PFSK-1 (cell line): ENCODE measurements at regions not wholly inside any gene's neighbourhood (a gene's known extent, or its start where the extent isn't known, plus 50 kb on each side); places are given as distances from the start of the nearest gene placed in this dataset.

ENCODE experiments used
- FOXP2 ChIP-seq: optimal IDR thresholded peaks from 2 replicates; pipeline ENCODE3; 2011; ENCODE audit warnings: borderline replicate concordance, control low read depth, inconsistent platforms; ENCODE audit not compliant: insufficient read depth; ENCODE audit errors: extremely low read length, extremely low read depth
- POLR2AphosphoS5 ChIP-seq: IDR thresholded peaks from 2 replicates; pipeline ENCODE4 v1.6.1; 2012; ENCODE audit warnings: low read depth, mild to moderate bottlenecking, control low read depth, low read length, moderate library complexity
- SIN3A ChIP-seq: IDR thresholded peaks from 2 replicates; pipeline ENCODE4 v1.6.1; 2012; ENCODE audit warnings: mild to moderate bottlenecking, low read length, moderate library complexity, borderline replicate concordance; ENCODE audit not compliant: insufficient read depth
- TAF1 ChIP-seq: IDR thresholded peaks from 2 replicates; pipeline ENCODE4 v1.6.1; 2012; ENCODE audit warnings: low read length, control low read depth, borderline replicate concordance; ENCODE audit not compliant: insufficient read depth
- TF ChIP-seq, protein P1 (sequence below), 2 experiments: IDR thresholded peaks; 2 replicates each; pipeline versions ENCODE4 v1.6.1 to v1.8.0; 2011 to 2012; ENCODE audit warnings: low read depth in 2 of 2, low read length in 2 of 2, control low read depth in 1 of 2, inconsistent platforms in 1 of 2, mild to moderate bottlenecking in 1 of 2, moderate library complexity in 1 of 2; ENCODE audit not compliant: insufficient read depth in 1 of 2

DNA sequence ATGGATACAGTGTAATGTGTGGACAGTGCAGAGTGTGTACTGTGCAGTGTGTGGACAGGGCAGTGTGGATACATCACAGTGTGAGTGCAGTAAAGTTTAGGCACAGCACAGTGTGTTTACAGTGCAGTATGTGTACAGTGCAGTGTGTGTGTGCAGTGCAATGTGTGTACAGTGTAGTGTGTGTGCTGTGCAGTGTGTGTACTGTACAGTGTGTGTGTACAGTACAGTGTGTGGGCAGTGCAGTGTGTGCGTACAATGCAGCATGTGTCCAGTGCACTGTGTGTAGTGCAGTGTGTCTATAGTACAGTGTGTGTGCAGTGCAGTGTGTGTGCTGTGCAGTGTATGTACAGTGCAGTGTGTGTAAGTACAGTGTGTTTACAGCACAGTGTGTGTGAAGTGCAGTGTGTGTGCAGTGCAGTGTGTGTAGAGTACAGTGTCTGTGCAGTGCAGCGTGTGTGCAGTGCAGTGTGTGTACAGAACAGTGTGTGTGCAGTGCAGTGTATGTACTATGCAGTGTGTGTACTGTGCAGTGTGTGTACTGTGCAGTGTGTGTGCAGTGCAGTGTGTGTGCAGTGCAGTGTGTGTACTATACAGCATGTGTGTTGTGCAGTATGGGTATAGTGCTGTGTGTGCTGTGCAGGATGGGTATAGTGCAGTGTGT lies 385.2 kb downstream of the KIF16B start:
- TF ChIP-seq POLR2AphosphoS5 (no peak), SIN3A (no peak), TAF1 (no peak), FOXP2 (no peak)
- TF ChIP-seq, protein P1, sequence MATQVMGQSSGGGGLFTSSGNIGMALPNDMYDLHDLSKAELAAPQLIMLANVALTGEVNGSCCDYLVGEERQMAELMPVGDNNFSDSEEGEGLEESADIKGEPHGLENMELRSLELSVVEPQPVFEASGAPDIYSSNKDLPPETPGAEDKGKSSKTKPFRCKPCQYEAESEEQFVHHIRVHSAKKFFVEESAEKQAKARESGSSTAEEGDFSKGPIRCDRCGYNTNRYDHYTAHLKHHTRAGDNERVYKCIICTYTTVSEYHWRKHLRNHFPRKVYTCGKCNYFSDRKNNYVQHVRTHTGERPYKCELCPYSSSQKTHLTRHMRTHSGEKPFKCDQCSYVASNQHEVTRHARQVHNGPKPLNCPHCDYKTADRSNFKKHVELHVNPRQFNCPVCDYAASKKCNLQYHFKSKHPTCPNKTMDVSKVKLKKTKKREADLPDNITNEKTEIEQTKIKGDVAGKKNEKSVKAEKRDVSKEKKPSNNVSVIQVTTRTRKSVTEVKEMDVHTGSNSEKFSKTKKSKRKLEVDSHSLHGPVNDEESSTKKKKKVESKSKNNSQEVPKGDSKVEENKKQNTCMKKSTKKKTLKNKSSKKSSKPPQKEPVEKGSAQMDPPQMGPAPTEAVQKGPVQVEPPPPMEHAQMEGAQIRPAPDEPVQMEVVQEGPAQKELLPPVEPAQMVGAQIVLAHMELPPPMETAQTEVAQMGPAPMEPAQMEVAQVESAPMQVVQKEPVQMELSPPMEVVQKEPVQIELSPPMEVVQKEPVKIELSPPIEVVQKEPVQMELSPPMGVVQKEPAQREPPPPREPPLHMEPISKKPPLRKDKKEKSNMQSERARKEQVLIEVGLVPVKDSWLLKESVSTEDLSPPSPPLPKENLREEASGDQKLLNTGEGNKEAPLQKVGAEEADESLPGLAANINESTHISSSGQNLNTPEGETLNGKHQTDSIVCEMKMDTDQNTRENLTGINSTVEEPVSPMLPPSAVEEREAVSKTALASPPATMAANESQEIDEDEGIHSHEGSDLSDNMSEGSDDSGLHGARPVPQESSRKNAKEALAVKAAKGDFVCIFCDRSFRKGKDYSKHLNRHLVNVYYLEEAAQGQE (IDR thresholded peaks at IDR 0.05; ENCODE audit: insufficient read depth in 1 of 2, low read depth in 2 of 2, low read length in 2 of 2) = no peak
